ENCODE measurements at regions not wholly inside any gene's neighbourhood (a gene's known extent, or its start where the extent isn't known, plus 50 kb on each side); places are given as distances from the start of the nearest gene placed in this dataset.

- Histone ChIP-seq H3K9me3 (no peaks in the 10 kb centered on the region), H3K27ac (no peak overlapping the region), H3K27me3 (no peaks in the 10 kb centered on the region), H3K36me3 (no peaks in the 10 kb centered on the region), H3K4me3 (no peak overlapping the region), H3K4me1 (no peaks in the 10 kb centered on the region)
- intact Hi-C loops (cut with DNase I): no loop called here
- TF ChIP-seq CTCF (IDR thresholded peaks at IDR 0.05): no peak
- DNase-seq (ENCODE audit: low spot score in 2 of 2): no peak
Observed at GRCh38 chr5:10866913-10867312, 105.9 kb upstream of the DAP start.

DNA sequence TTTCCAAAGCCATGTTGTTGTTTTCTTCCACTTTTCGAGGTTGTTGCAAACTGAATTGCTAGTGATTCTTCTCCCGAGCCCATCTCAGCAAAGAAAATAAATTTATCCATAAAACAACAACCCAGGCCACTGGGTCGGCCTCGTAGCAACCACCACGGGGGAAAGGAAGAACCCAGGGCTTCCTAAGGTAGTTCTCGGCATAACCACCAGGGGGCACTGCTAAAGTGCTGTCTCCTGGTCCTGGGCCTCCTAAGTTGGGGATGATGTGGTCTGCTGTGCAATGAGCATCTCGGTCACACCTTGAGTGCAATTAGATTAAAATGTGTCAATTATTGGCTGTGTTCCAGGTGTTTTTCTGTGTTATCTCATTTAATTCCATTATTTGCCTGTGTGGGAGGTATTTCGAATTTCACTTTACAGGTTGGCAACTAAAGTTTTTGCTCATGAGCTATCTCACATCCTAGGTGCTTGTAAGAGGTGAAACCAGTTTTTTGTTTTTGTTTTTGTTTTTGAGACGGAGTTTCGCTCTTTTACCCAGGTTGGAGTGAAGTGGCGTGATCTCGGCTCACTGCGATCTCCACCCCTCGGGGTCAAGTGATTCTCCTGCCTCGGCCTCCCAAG is 102.8 kb upstream of the DAP start:
- H3K36me3 ChIP-seq: no peaks in the 10 kb centered on the region
- intact Hi-C loops (cut with DNase I): no loop called here
- H3K27me3 ChIP-seq: no peaks in the 10 kb centered on the region
- H3K4me3 ChIP-seq: no peak overlapping the region
- no peak for DNase-seq (ENCODE audit: low spot score in 2 of 2)
- peak; percentile 20 to 53 (median 51) for TF ChIP-seq CTCF (IDR thresholded peaks at IDR 0.05)
- H3K4me1 ChIP-seq: no peaks in the 10 kb centered on the region
- no peaks in the 10 kb centered on the region for H3K9me3 ChIP-seq
- no peak overlapping the region for H3K27ac ChIP-seq

DNA sequence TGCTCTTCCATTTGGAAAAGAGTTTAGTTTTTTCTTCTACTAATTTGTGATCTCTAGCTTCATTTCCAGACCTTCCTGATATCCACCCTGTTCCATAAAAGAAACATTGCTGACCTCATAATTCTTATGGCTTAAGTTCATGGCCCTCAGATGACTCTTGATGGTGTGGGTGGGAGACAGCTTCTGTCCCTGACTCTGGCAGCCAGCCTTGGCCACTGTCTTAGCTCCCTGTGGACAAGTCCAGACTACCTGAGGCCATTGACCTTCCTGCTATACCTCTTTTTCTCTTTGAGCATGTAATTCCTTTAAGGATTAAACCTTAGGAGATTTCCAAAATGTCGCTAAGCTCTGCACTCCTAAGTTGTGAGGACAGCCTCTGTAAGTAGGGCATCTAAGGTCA is 101.1 kb upstream of the DAP start:
- intact Hi-C loops (cut with DNase I): no loop called here
- no peaks in the 10 kb centered on the region for H3K4me1 ChIP-seq
- no peak for DNase-seq (ENCODE audit: low spot score in 2 of 2)
- no peak for TF ChIP-seq CTCF (IDR thresholded peaks at IDR 0.05)
- H3K27me3 ChIP-seq: no peaks in the 10 kb centered on the region
- H3K27ac ChIP-seq: no peak overlapping the region
- no peaks in the 10 kb centered on the region for H3K36me3 ChIP-seq
- H3K9me3 ChIP-seq: no peaks in the 10 kb centered on the region
- no peak overlapping the region for H3K4me3 ChIP-seq

DNA sequence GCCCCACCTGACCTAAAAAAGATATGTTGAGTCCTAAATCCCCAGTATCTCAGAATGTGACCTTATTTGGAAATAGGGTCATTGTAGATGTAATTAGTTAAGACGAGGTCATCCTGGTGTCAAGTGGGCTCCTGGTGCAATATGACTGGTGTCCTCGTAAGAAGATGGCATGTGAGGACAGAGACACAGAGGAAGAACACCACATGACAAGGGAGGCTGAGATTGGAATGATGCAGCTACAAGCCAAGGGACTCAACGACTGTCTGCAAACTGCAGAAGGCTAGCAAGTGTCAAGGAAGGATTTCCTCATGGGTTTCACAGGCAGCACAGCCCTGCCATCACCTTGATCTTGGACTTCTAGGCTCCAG is 100.4 kb upstream of the DAP start:
- no peak for TF ChIP-seq CTCF (IDR thresholded peaks at IDR 0.05)
- no peaks in the 10 kb centered on the region for H3K4me1 ChIP-seq
- H3K27me3 ChIP-seq: no peaks in the 10 kb centered on the region
- no peaks in the 10 kb centered on the region for H3K9me3 ChIP-seq
- no peaks in the 10 kb centered on the region for H3K36me3 ChIP-seq
- no peak overlapping the region for H3K27ac ChIP-seq
- DNase-seq (ENCODE audit: low spot score in 2 of 2): no peak
- intact Hi-C loops (cut with DNase I): no loop called here
- H3K4me3 ChIP-seq: no peak overlapping the region

DNA sequence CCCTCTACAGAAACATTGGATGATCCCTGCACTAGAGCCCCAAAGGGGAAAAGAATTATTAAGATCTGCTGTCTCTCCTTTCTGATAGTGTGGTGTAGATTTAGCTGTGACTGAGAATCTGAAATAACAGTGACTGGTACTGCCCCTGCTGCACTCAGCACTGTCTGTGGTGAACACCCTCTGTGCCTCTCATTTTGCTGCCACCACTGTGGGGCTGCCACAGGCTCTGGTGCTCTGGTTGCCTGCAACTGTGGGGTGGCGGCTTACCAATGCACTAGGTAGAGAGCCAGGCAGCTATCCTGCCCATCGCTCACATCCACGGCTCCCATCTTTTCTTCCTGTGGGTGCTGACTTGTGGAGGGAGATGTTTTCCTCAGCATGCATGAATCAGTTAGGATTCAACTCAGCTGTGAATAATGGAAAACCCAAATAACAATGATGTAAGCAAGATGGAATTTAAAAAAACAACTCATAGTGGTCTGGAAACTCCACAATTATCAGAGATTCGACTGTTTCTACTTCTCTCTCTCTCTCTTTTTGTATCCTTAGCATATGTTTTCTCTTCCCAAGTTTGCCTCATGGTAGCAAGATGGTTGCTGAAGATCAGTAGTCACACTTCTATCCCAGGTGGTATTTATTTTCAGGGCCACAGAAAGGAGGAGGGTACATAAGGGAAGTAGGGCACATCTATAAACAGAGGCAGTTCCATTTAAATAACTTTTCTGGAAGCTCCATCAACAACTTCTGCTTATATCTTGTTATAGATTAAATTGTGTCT is 99.8 kb upstream of the DAP start:
- TF ChIP-seq CTCF (IDR thresholded peaks at IDR 0.05): no peak
- no peak overlapping the region for H3K4me3 ChIP-seq
- H3K36me3 ChIP-seq: no peaks in the 10 kb centered on the region
- no peak for DNase-seq (ENCODE audit: low spot score in 2 of 2)
- intact Hi-C loops (cut with DNase I): no loop called here
- no peaks in the 10 kb centered on the region for H3K9me3 ChIP-seq
- H3K27ac ChIP-seq: no peak overlapping the region
- H3K4me1 ChIP-seq: no peaks in the 10 kb centered on the region
- H3K27me3 ChIP-seq: no peaks in the 10 kb centered on the region
